Adrenal gland (tissue), 9 donors: ENCODE measurements at regions not wholly inside any gene's neighbourhood (a gene's known extent, or its start where the extent isn't known, plus 50 kb on each side); places are given as distances from the start of the nearest gene placed in this dataset.

Source experiments
- DNase-seq, 7 donors: peaks; one replicate each; pipeline ENCODE4 v3.0.0-alpha.2; 2019 to 2020
- H3K27ac ChIP-seq, 5 donors: fragments of 200-600 bp; sonication (generic) in 4 of 5; 1 replicate in 3 of 5; 2 replicates in 2 of 5; pipeline versions ENCODE4 v1.5.1 to v1.8.0; 2016 to 2020; ENCODE audit warnings: mild to moderate bottlenecking in 1 of 5
- H3K27me3 ChIP-seq: fragments of 200-600 bp; 2 replicates; pipeline ENCODE4 v1.8.0; 2021
- H3K36me3 ChIP-seq, 2 donors: fragments of 200-600 bp; replicated peaks in 1 of 2; 1 replicate in 1 of 2; 2 replicates in 1 of 2; pipeline versions ENCODE4 v1.5.1 to v1.8.0; 2018 to 2022
- H3K4me1 ChIP-seq, 2 donors: fragments of 200-600 bp; replicated peaks in 1 of 2; 1 replicate in 1 of 2; 2 replicates in 1 of 2; pipeline versions ENCODE4 v1.5.1 to v1.8.0; 2018 to 2021
- H3K4me3 ChIP-seq, 4 donors: fragments of 200-600 bp; sonication (generic) in 3 of 4; one replicate each; pipeline ENCODE4 v1.5.1; 2016 to 2018
- H3K9me3 ChIP-seq, 3 donors: fragments of 200-600 bp; sonication (generic) in 1 of 3; replicated peaks in 1 of 3; 1 replicate in 2 of 3; 2 replicates in 1 of 3; pipeline versions ENCODE4 v1.5.1 to v1.8.0; 2016 to 2021
- CTCF ChIP-seq, 6 experiments: fragments of 450-650 bp in 4 of 6; fragments of 200-600 bp in 2 of 6; sonication (generic) in 1 of 6; IDR thresholded peaks; 1 replicate in 5 of 6; 2 replicates in 1 of 6; pipeline versions ENCODE4 v1.5.1 to v1.8.0; 2016 to 2021; ENCODE audit warnings: antibody characterized with exemption in 6 of 6, mild to moderate bottlenecking in 2 of 6, moderate library complexity in 1 of 6
- POLR2A ChIP-seq, 2 donors: fragments of 450-650 bp; IDR thresholded peaks; one replicate each; pipeline ENCODE4 v1.6.1; 2017; ENCODE audit warnings: antibody characterized with exemption in 2 of 2, mild to moderate bottlenecking in 2 of 2, moderate library complexity in 1 of 2
- WGBS, 4 donors: extraction: QIAGEN DNeasy Blood & Tissue Kit in 2 of 4; methylation state at CpG; one replicate each; pipeline versions ENCODE4 v1.1.5 to v1.1.7; 2013 to 2017; 5-methylcytosine and 5-hydroxymethylcytosine counted together
- intact Hi-C, 2 donors: fragments of 100-400 bp; cut with DNase I; formaldehyde crosslinking; loops; one replicate each; pipeline versions ENCODE4 v1.14.1 to v1.15.0; 2022 to 2023
- donor health status: healthy with polysubstance abuse.
- donor health status: Bipolar disorder and iron deficiency.
- donor health status: DM: yes; HTN: yes; CAD: no.
- donor health status: DM: no; HTN: no; CAD: no.
- donor health status: DM: no; HTN: no; CAD: no.

- Histone ChIP-seq H3K27me3 (no peaks in the 10 kb centered on the region), H3K36me3 (no peaks in the 10 kb centered on the region), H3K4me3 (no peak overlapping the region), H3K4me1 (no peaks in the 10 kb centered on the region), H3K27ac (no peak overlapping the region), H3K9me3 (no peaks in the 10 kb centered on the region)
- TF ChIP-seq POLR2A (IDR thresholded peaks at IDR 0.05): no peak
- no peak for TF ChIP-seq CTCF (IDR thresholded peaks at IDR 0.05)
- 81 to 90% (median 85%) methylated on average over 8 to 11 of the region's 11 CpGs for WGBS, 4 donors
- no peak for DNase-seq
- intact Hi-C loops: no loop called here
Measured at GRCh38 chr15:66953523-66954229, 111.7 kb upstream of the SMAD3 start.

- Histone ChIP-seq H3K27me3 (no peaks in the 10 kb centered on the region), H3K36me3 (no peaks in the 10 kb centered on the region), H3K4me1 (no peaks in the 10 kb centered on the region), H3K27ac (no peak overlapping the region), H3K4me3 (no peak overlapping the region), H3K9me3 (no peaks in the 10 kb centered on the region)
- WGBS, 4 donors: 77 to 84% (median 80%) methylated on average over 6 of the region's 6 CpGs
- DNase-seq: no peak
- intact Hi-C loops: no loop called here
- no peak for TF ChIP-seq POLR2A (IDR thresholded peaks at IDR 0.05)
- TF ChIP-seq CTCF (IDR thresholded peaks at IDR 0.05): no peak
Measured at GRCh38 chr15:66954601-66955000, 110.8 kb upstream of the SMAD3 start.

GRCh38 chr15:66955001-66955516 lies 110.3 kb upstream of the SMAD3 start:
- DNase-seq: no peak
- Histone ChIP-seq H3K4me1 (no peaks in the 10 kb centered on the region), H3K36me3 (no peaks in the 10 kb centered on the region), H3K9me3 (no peaks in the 10 kb centered on the region), H3K4me3 (no peak overlapping the region), H3K27ac (no peak overlapping the region), H3K27me3 (no peaks in the 10 kb centered on the region)
- WGBS, 4 donors: 55 to 73% (median 62%) methylated on average over 4 of the region's 4 CpGs
- TF ChIP-seq POLR2A (IDR thresholded peaks at IDR 0.05) (no peak), CTCF (IDR thresholded peaks at IDR 0.05) (no peak)
- intact Hi-C loops: no loop called here

- peak in 1 of 7 donors; percentile 2 for DNase-seq
- no peak for TF ChIP-seq CTCF (IDR thresholded peaks at IDR 0.05)
- no peak for TF ChIP-seq POLR2A (IDR thresholded peaks at IDR 0.05)
- Histone ChIP-seq H3K4me3 (no peak overlapping the region), H3K27ac (no peak overlapping the region), H3K9me3 (no peaks in the 10 kb centered on the region), H3K4me1 (no peaks in the 10 kb centered on the region), H3K36me3 (no peaks in the 10 kb centered on the region), H3K27me3 (no peaks in the 10 kb centered on the region)
- intact Hi-C loops: no loop called here
- WGBS, 4 donors: 78 to 80% (median 80%) methylated on average over 2 of the region's 2 CpGs
Measured at GRCh38 chr15:66955871-66956585, 109.4 kb upstream of the SMAD3 start.
